HL-60 (cell line): ENCODE measurements at regions not wholly inside any gene's neighbourhood (a gene's known extent, or its start where the extent isn't known, plus 50 kb on each side); places are given as distances from the start of the nearest gene placed in this dataset.

Experiments
- POLR2AphosphoS5 ChIP-seq: IDR thresholded peaks from 2 replicates; pipeline ENCODE4 v1.6.1; 2012; ENCODE audit warnings: low read depth
- TF ChIP-seq, protein P1 (sequence below): IDR thresholded peaks from one replicate; pipeline ENCODE4 v1.5.1; 2011; ENCODE audit warnings: low read length, control low read depth, inconsistent platforms; ENCODE audit not compliant: insufficient read depth
- TF ChIP-seq, protein P2 (sequence below): IDR thresholded peaks from 2 replicates; pipeline ENCODE4 v1.6.1; 2012; ENCODE audit warnings: low read depth; ENCODE audit not compliant: insufficient replicate concordance

DNA sequence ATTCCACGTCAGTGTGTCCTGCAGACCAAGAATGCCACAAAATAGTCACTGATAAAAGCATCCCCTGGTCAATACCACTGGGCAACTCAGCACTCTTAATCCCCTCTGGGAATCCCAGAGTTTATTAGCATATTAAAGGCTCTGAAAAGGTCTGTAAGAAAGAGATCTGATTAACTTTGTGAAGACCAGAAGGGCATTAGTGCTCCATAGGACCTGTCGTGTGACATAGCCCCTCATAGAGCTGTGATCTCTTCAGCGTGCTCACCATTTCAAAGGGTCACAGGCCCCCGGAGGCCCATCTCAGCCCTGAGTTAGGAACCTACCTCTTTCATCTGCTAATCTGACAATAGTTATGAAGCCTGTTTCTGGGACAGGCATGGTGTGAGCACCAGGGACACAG is 299.2 kb downstream of the MN1 start:
- TF ChIP-seq, protein P1, sequence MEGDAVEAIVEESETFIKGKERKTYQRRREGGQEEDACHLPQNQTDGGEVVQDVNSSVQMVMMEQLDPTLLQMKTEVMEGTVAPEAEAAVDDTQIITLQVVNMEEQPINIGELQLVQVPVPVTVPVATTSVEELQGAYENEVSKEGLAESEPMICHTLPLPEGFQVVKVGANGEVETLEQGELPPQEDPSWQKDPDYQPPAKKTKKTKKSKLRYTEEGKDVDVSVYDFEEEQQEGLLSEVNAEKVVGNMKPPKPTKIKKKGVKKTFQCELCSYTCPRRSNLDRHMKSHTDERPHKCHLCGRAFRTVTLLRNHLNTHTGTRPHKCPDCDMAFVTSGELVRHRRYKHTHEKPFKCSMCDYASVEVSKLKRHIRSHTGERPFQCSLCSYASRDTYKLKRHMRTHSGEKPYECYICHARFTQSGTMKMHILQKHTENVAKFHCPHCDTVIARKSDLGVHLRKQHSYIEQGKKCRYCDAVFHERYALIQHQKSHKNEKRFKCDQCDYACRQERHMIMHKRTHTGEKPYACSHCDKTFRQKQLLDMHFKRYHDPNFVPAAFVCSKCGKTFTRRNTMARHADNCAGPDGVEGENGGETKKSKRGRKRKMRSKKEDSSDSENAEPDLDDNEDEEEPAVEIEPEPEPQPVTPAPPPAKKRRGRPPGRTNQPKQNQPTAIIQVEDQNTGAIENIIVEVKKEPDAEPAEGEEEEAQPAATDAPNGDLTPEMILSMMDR, result no peak
- TF ChIP-seq POLR2AphosphoS5, result no peak
- TF ChIP-seq, protein P2, sequence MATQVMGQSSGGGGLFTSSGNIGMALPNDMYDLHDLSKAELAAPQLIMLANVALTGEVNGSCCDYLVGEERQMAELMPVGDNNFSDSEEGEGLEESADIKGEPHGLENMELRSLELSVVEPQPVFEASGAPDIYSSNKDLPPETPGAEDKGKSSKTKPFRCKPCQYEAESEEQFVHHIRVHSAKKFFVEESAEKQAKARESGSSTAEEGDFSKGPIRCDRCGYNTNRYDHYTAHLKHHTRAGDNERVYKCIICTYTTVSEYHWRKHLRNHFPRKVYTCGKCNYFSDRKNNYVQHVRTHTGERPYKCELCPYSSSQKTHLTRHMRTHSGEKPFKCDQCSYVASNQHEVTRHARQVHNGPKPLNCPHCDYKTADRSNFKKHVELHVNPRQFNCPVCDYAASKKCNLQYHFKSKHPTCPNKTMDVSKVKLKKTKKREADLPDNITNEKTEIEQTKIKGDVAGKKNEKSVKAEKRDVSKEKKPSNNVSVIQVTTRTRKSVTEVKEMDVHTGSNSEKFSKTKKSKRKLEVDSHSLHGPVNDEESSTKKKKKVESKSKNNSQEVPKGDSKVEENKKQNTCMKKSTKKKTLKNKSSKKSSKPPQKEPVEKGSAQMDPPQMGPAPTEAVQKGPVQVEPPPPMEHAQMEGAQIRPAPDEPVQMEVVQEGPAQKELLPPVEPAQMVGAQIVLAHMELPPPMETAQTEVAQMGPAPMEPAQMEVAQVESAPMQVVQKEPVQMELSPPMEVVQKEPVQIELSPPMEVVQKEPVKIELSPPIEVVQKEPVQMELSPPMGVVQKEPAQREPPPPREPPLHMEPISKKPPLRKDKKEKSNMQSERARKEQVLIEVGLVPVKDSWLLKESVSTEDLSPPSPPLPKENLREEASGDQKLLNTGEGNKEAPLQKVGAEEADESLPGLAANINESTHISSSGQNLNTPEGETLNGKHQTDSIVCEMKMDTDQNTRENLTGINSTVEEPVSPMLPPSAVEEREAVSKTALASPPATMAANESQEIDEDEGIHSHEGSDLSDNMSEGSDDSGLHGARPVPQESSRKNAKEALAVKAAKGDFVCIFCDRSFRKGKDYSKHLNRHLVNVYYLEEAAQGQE, result no peak
